CD4-positive, alpha-beta T cell treated with Interleukin-15 for 4 hours (primary cell): ENCODE measurements at regions not wholly inside any gene's neighbourhood (a gene's known extent, or its start where the extent isn't known, plus 50 kb on each side); places are given as distances from the start of the nearest gene placed in this dataset.
A peak's percentile ranks its signal among the peaks of the same experiment; 100 is the strongest.
"Not testable (repeated sequence)": the region's sequence is repeated elsewhere in the genome, so short reads cannot be mapped to it uniquely, and the experiment has no call there.

ENCODE experiments used
- DNase-seq: peaks from one replicate; pipeline ENCODE4 v3.0.0-alpha.2; 2020; ENCODE audit warnings: low spot score

DNA sequence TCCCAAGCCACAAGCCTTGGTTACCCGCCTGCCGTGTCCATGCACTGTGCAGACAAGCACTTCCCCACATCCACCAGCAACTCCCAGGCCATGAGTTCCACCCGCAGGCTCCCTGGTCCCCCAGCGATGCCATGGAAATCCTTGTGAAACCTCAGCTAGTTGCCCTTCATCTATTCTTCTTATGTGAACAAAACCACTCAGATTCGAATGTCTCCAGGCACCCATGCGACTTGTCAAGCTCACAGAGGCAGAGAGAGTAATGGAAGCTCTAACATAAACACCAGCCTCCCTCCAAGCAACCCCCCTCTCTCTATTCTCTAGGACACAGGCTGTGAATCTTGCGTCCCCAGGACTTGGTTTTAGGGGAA is 182.6 kb downstream of the C16orf95 start:
- no peak for DNase-seq

DNA sequence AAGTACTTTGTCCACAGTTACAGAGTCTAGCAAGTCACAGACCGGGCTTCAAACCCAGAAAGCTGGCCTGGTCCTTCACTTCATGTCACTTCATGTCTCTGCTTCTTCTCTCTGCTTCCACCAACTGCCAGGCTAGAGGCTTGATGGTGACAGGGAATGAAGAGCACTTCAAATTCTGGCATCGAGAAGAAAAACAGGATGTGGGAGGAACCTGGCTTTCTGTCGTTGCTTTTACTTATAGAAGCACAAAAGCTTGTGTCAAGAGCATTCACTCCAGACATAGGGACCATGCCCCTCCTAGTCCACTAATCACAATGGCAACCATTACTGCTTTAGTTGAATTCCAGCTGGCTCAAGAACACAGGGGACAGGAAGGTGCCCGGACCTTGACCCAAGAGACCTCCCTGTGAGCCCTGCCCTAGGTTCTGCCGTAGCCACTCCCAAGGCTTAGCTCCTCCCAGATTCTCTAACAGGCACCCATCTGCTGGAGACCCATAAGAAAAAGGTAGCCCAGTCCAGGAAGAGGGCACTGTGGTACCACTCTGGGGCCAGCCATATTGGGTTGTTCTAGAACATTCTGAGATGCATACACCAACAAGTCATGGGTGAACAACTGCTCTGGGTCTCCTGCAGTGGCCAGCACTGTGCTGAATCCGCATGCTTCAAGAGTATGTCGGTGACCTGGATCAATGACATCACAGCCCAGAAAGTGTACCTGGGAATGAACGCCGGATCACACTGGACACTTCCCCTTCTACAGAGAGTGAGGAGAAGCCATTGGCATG is 181.8 kb downstream of the C16orf95 start:
- no peak for DNase-seq

DNA sequence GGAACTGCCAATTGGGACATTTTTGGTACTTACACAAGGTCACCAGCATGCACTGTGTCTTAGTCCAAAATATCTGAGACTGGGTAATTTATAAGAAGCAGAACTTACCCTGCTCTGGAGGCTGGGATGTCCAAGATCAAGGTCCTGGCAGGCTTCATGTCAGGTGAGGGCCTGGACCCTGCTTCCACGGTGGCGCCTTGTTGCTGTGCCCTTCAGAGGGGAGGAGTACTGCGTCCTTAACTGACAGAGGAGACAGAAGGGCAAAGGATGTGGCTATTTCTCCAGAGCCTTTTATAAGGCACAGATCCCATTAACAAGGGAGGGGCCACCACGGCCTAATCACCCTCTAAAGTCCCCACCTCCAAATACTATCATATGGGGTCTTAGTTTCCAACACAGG is 178.9 kb downstream of the C16orf95 start:
- no peak for DNase-seq

DNA sequence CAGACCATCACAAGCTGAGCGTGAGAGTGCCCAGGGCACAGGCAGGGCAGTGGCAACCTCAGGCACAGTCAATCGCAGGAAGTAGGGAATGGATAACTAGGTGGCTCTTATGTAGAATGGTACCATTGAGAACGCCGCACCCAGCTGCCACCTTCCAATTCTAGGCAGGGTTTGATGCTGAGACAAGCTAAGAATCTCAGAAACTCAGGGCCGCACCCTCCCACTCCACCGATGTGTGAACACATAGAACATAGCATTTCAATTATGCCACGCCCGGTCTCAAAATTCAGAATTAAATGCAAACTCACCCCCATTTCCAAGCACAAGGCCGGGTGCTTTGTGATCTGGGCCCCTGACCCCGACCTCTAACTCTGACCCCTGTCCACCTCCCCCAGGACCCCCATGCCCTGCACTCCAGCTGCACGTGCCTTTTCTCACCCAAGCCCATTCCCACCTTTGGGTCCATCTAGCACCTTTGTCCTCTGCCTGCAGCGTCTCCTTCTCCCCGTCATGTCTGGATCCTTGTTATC is 178.4 kb downstream of the C16orf95 start:
- DNase-seq, result no peak

DNA sequence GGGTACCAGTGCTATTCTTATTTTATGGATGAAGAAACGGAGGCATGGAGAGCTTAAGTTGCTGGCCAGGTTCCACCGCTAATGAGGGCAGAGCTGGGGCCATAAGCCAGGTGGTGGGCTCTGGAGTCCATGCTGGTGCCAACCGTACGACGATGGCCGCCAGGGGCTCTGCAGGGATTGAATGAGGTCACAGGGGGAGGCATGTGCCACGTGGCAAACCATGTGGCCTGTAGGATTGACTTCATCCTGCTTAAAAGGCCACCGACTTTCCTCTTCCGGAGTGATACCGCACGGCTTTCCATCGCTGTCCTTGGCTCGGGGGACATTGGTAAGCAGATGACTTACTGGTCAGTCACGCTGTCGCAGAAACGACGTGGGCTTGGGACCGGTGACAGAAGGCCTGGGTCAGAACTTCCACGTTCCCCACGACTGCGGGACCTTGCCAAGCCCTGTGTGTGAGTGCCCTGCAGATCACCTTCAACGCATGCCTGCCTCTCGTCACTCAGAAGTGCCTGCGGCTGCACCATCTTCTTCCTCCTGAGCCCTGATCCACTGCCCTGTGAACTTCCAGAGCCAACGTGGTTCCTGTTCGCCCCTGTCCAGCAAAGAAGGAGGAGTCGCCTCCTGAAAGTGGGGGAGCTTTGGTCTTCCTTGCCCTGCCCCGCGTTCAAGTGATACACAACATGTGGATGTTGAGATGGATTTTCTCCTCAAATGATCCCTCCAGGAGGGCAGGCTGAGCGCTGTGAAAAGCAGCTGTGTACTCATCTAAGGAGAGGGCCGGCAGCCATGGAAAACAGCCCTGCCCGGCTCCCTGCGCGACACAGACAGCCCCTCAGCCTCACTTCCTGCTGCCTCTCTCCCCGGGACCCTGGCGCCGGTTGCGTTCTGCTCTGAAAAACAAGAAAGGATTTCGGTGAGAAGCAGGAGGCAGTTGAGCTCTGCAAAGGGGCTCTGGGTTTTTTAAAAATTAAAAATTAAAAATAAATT is 176.7 kb downstream of the C16orf95 start:
- no peak for DNase-seq

DNA sequence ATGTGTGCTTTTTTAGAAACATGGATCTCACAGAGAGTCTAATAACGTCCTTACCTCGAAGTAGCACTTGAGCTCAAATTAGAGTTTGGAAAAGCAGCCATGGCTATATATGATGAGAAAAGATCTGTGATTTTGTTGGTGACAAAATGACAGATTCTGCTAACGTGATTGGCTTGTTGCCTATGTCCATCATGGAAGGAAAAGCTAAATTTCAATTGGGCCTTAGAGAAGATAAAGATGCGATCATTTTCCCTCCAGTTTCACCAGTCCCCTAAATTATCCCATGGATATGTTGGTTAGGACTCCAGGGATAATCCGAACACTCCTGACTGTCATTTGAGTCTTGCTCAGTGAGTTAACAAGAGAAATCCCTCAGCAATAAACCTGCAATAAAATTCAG is 175.8 kb downstream of the C16orf95 start:
- DNase-seq, result no peak

DNA sequence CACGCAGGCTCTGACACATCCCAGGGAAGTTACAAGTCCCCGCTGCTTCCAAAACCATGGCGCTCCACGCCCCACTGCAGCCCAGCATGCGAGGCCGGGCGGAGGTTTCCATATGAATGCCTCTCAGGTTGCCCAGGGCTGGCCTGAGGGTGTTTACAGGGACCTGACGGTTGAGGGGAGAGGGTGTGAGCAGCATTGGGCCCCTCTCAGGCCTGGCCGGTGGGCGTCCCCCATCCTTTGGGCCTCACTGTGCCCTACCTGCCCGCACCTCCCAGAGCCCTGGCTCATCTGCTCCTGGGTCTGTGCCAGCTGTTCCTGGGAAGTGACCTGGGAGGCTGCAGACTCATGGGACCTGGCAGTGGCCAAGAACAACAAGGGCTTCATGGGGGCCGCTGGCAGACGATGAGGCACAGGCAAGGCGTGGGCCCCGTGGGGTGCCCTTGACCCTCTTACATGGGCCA is 173.5 kb downstream of the C16orf95 start:
- no peak for DNase-seq

DNA sequence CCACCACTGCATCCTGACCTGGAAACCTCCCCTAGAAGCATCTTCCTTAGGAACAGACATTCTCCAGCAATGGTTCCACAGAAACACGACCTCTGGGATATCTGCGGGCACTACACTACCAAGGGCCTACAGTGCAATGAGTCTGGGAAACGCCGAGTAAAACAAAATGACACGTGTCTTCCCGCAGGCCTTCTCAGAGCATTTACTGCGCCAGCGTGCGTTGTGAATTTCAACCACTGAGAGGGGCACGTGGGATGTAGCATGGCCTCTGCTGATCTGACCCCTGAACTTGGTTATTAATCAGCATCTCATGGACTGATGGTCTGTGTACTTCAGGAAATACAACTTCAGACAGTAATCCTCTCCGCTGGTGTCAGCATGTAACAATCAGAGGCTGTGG is 173.0 kb downstream of the C16orf95 start:
- no peak for DNase-seq

DNA sequence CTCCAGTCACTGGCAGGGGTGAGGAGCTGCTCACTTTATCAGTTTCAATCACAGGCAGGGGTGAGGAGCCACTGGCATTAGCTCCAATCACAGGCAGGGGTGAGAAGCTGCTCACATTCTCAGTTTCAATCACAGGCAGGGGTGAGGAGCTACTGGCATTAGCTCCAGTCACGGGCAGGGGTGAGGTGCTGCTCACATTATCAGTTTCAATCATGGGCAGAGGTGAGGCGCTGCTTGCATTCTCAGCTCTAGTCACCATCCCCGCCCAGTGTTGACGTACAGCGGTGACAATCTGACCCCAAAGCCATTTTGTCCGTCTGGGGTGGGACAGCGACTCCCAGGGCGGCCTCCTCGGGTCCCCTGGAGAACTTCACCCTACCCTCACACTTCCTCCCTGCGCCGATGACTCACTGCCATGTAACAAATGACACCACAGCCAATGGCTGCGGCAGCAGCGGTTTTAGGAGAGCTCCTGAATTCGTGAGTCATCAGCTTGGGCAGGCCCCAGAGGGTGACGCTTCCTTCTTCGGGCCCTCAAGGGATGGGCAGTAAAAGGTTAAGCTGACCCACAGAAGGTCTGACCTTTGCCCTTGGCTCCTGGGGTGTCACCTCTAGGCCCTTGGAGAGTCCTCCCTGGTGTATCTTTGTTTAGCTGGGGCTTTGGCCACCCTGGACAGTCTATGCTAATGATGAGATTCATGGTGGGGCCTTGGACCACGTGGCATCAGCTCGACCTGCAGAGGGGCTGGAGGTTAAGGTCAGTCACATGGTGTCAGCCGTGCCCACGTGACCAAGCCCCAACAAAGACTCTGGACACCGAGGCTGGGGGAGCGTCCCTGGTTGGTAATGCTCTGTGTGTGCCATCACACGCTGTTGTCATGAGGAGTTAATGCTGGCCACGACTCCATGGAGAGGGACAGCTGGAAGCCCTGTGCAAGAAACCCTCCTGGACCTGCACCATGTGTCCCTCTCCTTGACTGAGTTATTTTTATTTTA is 171.7 kb downstream of the C16orf95 start:
- DNase-seq, result peak; percentile 0

DNA sequence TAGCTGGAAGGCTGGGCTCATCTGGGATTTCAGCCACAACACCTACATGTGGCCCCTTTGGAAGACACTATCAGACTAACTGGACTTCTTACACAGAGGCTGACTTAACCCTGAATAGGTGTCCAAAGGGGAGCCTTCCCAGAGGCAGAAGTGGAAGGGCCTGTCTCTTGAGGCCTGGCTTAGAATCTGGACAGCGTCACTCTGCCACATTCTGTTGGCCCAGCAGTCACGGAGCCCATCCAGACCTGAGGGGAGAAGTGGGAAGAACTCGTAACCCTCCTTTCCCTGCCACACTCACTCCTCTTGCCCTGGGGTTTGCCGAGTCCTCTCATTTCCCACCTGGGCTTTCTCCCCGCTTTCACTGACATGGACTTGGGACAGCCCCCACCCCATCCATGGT is 170.5 kb downstream of the C16orf95 start:
- DNase-seq, result no peak

DNA sequence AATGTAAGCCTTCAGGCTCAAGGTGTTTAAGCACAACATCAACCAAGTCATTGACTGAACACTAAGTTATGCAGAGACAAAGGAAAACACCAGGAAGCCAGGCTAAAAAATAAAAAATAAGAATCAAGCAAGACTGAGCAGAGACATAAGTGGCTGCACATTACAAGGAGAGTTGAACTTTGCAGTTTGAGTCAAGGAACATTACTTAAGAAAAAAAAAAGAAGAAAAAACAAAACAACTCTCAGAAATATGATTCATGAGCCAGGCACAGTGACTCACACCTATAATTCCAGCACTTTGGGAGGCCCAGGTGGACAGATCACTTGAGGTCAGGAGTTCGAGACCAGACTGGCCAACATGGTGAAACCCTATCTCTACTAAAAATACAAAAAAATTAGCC is 168.1 kb downstream of the C16orf95 start:
- DNase-seq, result no peak

DNA sequence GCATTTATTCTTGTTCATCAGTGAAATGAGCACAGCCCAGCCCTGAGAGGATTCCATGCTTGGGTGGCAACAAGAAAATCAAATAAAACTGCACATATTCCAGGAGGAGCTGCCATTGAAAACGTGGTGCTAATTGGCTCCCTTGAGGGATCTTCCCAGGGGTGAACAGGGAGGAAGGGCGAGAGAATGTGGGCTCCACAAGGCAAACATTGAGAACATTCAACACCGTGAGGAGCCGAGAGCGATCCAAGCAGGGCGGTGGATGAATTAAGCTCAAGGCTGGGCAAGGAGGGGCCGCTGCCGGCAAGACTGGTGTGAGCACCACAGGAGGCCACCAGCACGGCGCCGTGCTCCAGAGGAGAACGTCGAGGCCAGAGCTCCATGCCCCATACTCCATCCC is 166.9 kb downstream of the C16orf95 start:
- DNase-seq, result no peak

DNA sequence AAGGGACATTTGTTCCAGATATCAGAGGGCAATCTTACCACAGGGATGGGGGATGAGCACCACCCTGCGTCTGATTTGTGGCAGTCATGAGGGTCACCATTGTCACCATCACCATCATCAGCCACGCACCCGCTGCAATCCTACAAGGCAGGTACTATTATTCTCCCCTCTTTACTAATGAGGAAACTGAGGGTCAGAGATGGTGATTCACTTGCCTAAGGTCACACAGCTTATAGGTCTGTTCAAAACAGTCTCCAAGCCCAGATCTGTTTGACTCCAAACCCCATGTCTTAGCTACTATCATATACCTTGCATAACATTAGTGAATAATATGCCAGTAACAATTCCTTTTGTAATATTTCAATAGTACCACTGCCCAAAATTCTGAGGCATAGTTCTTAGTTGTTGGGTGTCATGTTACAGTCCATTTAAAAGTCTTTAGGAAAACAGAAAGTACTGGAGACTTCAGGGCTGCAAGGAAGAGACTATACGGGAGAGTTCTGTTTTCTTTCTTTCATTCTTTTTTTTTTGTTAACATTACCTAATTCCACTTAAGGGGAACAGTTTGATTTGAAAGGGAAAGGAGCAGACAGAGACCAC is 166.4 kb downstream of the C16orf95 start:
- no peak for DNase-seq

DNA sequence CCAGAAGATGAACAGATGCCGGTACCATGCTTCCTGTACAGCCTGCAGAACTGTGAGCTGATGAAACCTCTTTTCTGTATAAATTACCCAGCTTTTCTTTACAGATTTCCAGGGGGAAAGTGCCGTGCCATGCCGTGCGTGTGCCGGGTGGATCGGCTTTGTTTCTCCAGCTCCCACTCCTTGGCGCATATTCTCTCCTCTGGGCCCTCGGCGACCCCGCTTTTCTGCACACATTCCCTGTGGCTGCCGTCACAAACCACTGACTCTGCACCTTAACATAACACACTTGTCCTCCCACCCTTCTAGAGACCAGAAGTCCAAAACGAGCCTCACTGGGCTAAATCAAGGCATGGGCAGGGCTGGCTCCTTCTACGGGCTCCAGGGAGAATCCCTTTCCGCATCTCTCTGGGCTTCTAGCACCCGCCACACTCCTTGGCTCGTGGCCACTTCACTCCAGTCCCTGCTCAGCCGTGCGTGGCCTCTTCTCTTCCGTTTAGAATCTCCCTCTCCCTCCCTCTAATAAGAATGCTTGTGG is 164.9 kb downstream of the C16orf95 start:
- no peak for DNase-seq

DNA sequence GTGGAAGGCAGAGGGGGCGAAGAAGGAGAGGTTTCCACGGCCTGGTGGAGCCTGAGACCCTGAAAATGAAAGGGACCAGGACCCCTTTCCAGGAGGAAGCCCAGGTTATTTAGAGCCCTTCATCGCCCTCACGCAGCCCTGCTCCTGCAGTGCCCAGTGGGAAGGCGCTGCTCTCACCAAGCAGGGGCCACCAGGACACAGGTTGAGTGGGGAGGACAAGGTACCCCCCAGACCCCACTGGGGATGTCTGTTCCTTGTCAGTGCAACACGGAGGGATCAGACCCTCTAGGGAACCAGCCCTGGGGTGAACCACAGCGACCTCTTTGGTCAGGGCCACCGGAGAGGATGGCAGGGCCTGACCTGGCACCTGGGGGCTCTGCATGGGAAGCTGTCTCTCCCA is 163.9 kb downstream of the C16orf95 start:
- no peak for DNase-seq

DNA sequence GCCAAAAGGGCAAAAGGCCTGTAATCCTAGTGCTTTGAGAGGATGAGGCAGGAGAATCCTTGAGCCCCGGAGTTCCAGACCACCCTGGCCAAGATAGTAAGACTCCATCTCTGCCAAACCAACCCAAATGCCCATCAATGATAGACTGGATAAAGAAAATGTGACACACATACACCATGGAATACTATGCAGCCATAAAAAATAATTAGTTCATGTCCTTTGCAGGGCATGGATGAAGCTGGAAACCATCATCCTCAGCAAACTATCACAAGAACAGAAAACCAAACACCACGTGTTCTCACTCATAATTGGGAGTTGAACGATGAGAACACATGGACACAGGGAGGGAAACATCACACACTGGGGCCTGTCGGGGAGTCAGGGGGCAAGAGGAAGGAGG is 161.9 kb downstream of the C16orf95 start:
- not testable (repeated sequence) for DNase-seq

DNA sequence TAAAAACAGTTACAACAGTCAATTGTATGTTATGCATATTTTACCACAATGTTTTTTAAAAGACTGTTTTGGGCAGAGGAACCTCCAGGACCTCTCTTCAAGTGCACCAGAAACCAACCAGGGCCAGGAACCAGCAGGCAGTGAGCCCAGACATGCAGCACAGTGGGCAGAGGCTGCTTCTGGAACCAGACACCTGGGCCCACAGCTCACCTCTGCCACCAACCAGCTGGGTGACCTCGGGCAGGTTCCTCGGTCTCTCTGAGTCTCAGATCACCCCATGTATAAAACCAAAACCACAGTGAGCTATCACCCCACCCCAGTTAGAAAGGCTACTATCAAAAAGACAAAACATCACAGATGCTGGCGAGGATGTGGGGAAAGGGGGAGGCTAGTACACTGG is 161.0 kb downstream of the C16orf95 start:
- DNase-seq, result no peak

DNA sequence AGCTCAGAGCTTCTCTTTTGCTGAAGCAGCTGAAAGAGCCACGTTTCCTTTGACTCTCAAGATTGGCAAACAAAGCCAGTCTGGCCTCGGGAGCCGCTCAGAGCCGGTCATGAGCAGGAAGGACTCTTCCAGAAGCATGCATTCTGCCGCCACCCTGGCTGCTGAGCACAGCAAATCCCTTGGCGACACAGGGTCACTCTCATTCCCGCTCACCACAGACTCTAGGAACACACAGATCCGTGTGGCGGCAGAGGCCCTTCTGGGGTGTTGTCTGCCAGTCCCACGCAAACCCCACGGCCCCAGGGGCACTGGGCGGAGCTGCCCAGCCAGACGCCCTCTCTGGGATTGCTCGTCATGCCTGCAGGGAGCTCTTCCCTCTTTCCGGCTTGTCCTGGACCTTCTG is 157.0 kb downstream of the C16orf95 start:
- DNase-seq, result no peak

DNA sequence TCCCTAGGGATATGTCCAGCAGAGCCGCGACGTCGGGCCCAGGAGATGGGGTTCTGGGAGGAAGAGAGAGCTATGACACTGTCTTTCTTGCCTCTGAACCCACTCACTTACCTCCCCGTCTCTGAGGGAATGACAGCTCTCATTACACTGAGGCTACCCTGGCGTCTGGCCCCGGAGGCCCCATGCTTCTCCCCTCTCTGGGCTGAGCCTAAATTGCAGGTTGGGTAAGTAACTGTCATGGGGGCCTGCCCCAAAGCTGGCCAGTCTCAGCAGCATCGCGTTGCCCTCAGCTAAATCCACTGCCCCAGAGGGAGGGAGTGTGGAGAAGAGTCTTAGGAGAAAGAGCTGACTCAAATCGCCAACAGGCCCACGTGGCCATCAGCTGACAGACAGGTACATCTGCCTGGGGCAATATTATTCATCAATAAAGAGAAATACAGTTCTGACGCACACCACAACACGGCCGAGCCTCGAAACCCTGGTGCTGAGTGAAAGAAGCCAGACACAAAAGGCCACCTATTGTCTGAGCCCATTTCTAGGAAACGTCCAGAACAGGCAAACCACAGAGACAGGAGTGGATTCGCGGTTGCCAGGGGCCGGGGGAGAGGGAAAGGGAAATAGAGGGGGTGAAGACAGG is 156.4 kb downstream of the C16orf95 start:
- DNase-seq, result no peak

DNA sequence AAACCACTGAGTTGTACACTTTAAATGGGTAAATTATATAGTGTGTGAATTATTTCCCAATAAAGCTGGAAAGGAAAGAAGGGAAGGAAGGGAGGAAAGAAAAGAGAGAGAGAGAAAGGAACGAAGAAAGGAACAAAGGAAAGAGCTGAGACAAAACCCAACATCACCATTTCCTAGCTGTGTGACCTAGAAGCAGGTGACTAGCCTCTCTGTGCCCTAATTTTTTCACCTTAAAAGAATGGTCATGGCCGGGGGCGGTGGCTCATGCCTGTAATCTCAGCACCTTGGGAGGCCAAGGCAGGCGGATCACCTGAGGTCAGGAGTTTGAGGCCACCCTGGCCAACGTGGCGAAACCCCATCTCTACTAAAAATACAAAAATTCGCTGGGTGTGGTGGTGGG is 155.8 kb downstream of the C16orf95 start:
- not testable (repeated sequence) for DNase-seq
